Stimulated activated CD4-positive, alpha-beta T cell treated with anti-CD3 and anti-CD28 coated beads, Interleukin-4, amount 100 ng/mL, for 4 hours (primary cell): ENCODE measurements at regions not wholly inside any gene's neighbourhood (a gene's known extent, or its start where the extent isn't known, plus 50 kb on each side); places are given as distances from the start of the nearest gene placed in this dataset.
A peak's percentile ranks its signal among the peaks of the same experiment; 100 is the strongest.

Source experiments
- DNase-seq, 2 experiments: peaks; one replicate each; pipeline ENCODE4 v3.0.0-alpha.2; 2020

GRCh38 chr9:119588874-119589744 lies 219.9 kb upstream of the BRINP1 start:
- no peak for DNase-seq

GRCh38 chr9:119577881-119578280 lies 208.6 kb upstream of the BRINP1 start:
- no peak for DNase-seq

- no peak for DNase-seq
These were observed 190.8 kb upstream of the BRINP1 start for GRCh38 chr9:119559986-119560385.

- no peak for DNase-seq
These were observed 189.8 kb upstream of the BRINP1 start for GRCh38 chr9:119559056-119559455.

GRCh38 chr9:119556129-119556875 lies 187.1 kb upstream of the BRINP1 start:
- DNase-seq, result peak; percentile 6 to 27

GRCh38 chr9:119544492-119544891 lies 175.3 kb upstream of the BRINP1 start:
- DNase-seq, result no peak

- DNase-seq, result no peak
These were observed 167.9 kb upstream of the BRINP1 start for GRCh38 chr9:119537138-119537537.

- DNase-seq, result no peak
These were observed 164.3 kb upstream of the BRINP1 start for GRCh38 chr9:119533504-119533903.

- no peak for DNase-seq
These were observed 157.5 kb upstream of the BRINP1 start for GRCh38 chr9:119526698-119527097.

- no peak for DNase-seq
These were observed 154.3 kb upstream of the BRINP1 start for GRCh38 chr9:119523508-119523907.

GRCh38 chr9:119522381-119522780 lies 153.1 kb upstream of the BRINP1 start:
- DNase-seq, result no peak

- no peak for DNase-seq
These were observed 140.2 kb upstream of the BRINP1 start for GRCh38 chr9:119509291-119509905.

- DNase-seq, result no peak
These were observed 132.1 kb upstream of the BRINP1 start for GRCh38 chr9:119501374-119501773.

GRCh38 chr9:119500072-119500771 lies 131.0 kb upstream of the BRINP1 start:
- no peak for DNase-seq

GRCh38 chr9:119487118-119487827 lies 118.0 kb upstream of the BRINP1 start:
- no peak for DNase-seq

GRCh38 chr9:119483153-119483552 lies 113.9 kb upstream of the BRINP1 start:
- no peak for DNase-seq

- DNase-seq, result no peak
These were observed 108.0 kb upstream of the BRINP1 start for GRCh38 chr9:119477197-119477596.

- no peak for DNase-seq
These were observed 88.8 kb upstream of the BRINP1 start for GRCh38 chr9:119458068-119458467.

GRCh38 chr9:119453980-119454379 lies 84.7 kb upstream of the BRINP1 start:
- DNase-seq, result no peak

- no peak for DNase-seq
These were observed 84.3 kb upstream of the BRINP1 start for GRCh38 chr9:119453490-119453911.

GRCh38 chr9:119451426-119451825 lies 82.2 kb upstream of the BRINP1 start:
- no peak for DNase-seq

- no peak for DNase-seq
These were observed 73.9 kb upstream of the BRINP1 start for GRCh38 chr9:119443179-119443578.
